ENCODE measurements at regions not wholly inside any gene's neighbourhood (a gene's known extent, or its start where the extent isn't known, plus 50 kb on each side); places are given as distances from the start of the nearest gene placed in this dataset.

DNA sequence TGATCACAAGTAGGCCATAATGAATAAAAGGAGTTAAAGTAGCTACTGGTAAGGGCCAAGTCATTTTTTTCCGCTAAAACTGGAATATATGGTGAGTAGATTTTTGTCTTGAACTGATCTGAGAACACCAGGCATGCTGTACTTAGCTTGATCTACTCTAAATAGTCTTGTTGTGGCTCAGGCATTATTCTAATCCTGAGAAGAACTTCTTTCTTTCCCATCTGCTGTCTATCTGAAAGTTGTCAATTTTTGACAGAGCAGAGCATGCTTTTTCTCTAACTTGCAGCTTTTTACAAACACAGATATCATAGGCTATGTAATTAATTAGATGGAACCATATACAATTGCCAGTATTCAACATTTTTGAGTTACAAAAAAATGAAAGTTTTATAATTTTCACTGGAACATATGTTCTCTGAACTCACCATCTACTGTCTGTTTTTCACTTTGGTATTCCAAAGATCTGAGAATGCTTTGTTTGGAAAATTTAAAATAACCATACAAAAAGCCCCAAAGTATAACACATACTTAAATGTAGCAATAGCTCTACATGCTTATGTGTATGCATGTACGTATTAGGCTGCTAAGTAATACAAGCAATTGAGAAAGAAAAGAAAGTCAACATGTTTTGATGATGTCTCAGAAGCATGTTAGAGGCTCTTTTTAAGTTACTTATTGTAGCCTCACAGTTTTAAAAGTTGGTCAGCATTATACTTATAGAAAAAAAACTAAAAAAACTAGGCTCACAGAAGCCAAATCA is 542.7 kb upstream of the LUZP2 start:
- H3K9me3 ChIP-seq = no peaks in the 10 kb centered on the region
- no peak for DNase-seq (ENCODE audit: extremely low spot score in 2 of 2)
- H3K4me3 ChIP-seq = no peak overlapping the region
- H3K36me3 ChIP-seq = no peaks in the 10 kb centered on the region
- H3K27ac ChIP-seq = no peak overlapping the region
- no peaks in the 10 kb centered on the region for H3K27me3 ChIP-seq
- TF ChIP-seq, protein P1, sequence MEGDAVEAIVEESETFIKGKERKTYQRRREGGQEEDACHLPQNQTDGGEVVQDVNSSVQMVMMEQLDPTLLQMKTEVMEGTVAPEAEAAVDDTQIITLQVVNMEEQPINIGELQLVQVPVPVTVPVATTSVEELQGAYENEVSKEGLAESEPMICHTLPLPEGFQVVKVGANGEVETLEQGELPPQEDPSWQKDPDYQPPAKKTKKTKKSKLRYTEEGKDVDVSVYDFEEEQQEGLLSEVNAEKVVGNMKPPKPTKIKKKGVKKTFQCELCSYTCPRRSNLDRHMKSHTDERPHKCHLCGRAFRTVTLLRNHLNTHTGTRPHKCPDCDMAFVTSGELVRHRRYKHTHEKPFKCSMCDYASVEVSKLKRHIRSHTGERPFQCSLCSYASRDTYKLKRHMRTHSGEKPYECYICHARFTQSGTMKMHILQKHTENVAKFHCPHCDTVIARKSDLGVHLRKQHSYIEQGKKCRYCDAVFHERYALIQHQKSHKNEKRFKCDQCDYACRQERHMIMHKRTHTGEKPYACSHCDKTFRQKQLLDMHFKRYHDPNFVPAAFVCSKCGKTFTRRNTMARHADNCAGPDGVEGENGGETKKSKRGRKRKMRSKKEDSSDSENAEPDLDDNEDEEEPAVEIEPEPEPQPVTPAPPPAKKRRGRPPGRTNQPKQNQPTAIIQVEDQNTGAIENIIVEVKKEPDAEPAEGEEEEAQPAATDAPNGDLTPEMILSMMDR (IDR thresholded peaks at IDR 0.05) = no peak
- TF ChIP-seq POLR2A (IDR thresholded peaks at IDR 0.05) (no peak), POLR2AphosphoS5 (IDR thresholded peaks at IDR 0.05; ENCODE audit: insufficient read depth in 1 of 2, low read depth in 1 of 2) (no peak)
- no peaks in the 10 kb centered on the region for H3K4me1 ChIP-seq
- intact Hi-C loops (cut with DNase I) = no loop called here

DNA sequence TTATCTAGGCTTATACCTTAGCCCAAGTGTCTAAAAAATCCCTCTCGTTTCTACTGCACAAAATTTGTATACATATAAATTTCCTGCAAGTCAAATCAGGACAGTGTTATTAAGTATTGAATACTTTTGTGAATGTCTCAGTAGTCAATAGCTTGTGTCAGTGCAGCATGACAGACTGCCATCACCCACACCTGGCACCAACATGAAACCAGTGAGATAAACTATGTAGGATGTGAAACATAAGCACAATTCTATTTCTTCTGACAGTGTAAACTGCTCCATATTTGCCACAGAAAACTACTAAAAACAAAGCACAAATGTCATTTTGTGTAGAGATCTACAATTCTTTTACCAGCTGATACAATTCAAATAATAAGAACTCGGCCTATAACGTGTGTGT is 542.1 kb upstream of the LUZP2 start:
- DNase-seq (ENCODE audit: extremely low spot score in 2 of 2) = no peak
- Histone ChIP-seq H3K4me1 (no peaks in the 10 kb centered on the region), H3K27ac (no peak overlapping the region), H3K9me3 (no peaks in the 10 kb centered on the region), H3K27me3 (no peaks in the 10 kb centered on the region), H3K4me3 (no peak overlapping the region), H3K36me3 (no peaks in the 10 kb centered on the region)
- TF ChIP-seq POLR2AphosphoS5 (IDR thresholded peaks at IDR 0.05; ENCODE audit: insufficient read depth in 1 of 2, low read depth in 1 of 2) = no peak
- TF ChIP-seq, protein P1 (IDR thresholded peaks at IDR 0.05) = no peak
- TF ChIP-seq POLR2A (IDR thresholded peaks at IDR 0.05) = no peak
- intact Hi-C loops (cut with DNase I) = no loop called here

DNA sequence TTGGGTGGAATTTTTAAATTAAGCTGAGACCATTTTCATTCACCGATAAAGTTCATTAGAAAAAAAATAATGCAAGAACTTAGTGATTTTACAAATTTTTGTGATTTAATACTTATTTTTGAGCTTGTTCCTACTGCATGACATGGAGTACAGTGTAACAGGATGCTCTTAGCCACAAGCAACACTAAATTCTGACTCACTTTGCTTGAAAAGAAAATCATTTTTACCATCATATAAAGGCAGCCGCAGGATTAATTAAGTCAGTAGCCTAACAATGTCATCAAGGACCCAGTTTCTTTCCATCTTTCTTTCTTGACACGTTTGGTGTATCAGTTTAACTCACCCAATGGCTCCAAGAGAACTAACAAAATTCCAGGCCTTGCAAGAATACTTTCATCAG is 540.3 kb upstream of the LUZP2 start:
- TF ChIP-seq POLR2A (IDR thresholded peaks at IDR 0.05) (no peak), POLR2AphosphoS5 (IDR thresholded peaks at IDR 0.05; ENCODE audit: insufficient read depth in 1 of 2, low read depth in 1 of 2) (no peak)
- TF ChIP-seq, protein P1 (IDR thresholded peaks at IDR 0.05) = no peak
- H3K9me3 ChIP-seq = no peaks in the 10 kb centered on the region
- no peaks in the 10 kb centered on the region for H3K4me1 ChIP-seq
- no peak overlapping the region for H3K27ac ChIP-seq
- intact Hi-C loops (cut with DNase I) = no loop called here
- no peaks in the 10 kb centered on the region for H3K27me3 ChIP-seq
- no peak for DNase-seq (ENCODE audit: extremely low spot score in 2 of 2)
- no peak overlapping the region for H3K4me3 ChIP-seq
- H3K36me3 ChIP-seq = no peaks in the 10 kb centered on the region

DNA sequence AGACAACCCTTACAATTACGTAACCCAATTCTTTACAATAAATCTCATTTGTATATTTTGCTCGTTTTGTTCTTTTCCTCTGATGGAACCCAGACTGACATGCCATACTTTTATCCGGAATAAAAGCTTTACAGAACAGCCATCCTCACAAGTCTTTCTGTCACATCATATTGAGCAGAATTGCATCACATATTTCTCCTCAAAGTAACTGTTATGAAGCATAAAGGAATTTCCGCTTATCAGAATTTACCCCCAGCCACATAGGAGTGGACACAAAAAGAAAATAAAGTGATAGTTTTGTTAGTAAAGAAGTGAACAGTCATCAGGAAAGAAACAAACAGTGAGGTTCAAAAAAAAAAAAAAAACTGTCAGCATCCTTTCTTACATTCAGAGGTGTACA is 539.5 kb upstream of the LUZP2 start:
- no peaks in the 10 kb centered on the region for H3K4me1 ChIP-seq
- H3K36me3 ChIP-seq = no peaks in the 10 kb centered on the region
- TF ChIP-seq, protein P1 (IDR thresholded peaks at IDR 0.05) = no peak
- TF ChIP-seq POLR2A (IDR thresholded peaks at IDR 0.05) = no peak
- no peak for TF ChIP-seq POLR2AphosphoS5 (IDR thresholded peaks at IDR 0.05; ENCODE audit: insufficient read depth in 1 of 2, low read depth in 1 of 2)
- no peak overlapping the region for H3K4me3 ChIP-seq
- H3K27ac ChIP-seq = no peak overlapping the region
- no peaks in the 10 kb centered on the region for H3K27me3 ChIP-seq
- DNase-seq (ENCODE audit: extremely low spot score in 2 of 2) = no peak
- intact Hi-C loops (cut with DNase I) = no loop called here
- H3K9me3 ChIP-seq = no peaks in the 10 kb centered on the region

DNA sequence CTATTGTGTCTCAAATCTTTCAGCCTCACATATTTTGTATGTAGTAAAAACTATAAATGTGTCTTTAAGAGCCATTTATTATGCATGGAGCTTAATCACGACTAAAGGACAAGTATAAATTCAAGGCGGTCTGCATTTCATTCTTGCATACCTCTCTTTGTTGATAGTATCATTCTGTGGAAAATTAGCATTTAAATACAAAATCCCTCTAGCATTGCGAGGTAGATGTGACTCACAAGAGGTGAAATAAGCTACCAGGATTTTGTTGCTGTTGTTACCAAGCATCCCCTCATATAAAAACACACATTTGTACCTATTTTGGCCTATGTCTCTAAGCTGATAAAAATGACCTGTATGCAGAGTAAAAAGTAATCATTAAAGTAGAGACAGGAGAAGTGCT is 537.4 kb upstream of the LUZP2 start:
- no peaks in the 10 kb centered on the region for H3K36me3 ChIP-seq
- no peaks in the 10 kb centered on the region for H3K4me1 ChIP-seq
- no peak overlapping the region for H3K4me3 ChIP-seq
- no peak for DNase-seq (ENCODE audit: extremely low spot score in 2 of 2)
- intact Hi-C loops (cut with DNase I) = no loop called here
- no peak overlapping the region for H3K27ac ChIP-seq
- TF ChIP-seq POLR2AphosphoS5 (IDR thresholded peaks at IDR 0.05; ENCODE audit: insufficient read depth in 1 of 2, low read depth in 1 of 2) = no peak
- no peak for TF ChIP-seq POLR2A (IDR thresholded peaks at IDR 0.05)
- TF ChIP-seq, protein P1 (IDR thresholded peaks at IDR 0.05) = no peak
- H3K27me3 ChIP-seq = no peaks in the 10 kb centered on the region
- H3K9me3 ChIP-seq = no peaks in the 10 kb centered on the region
